ENCODE measurements at regions not wholly inside any gene's neighbourhood (a gene's known extent, or its start where the extent isn't known, plus 50 kb on each side); places are given as distances from the start of the nearest gene placed in this dataset.

DNA sequence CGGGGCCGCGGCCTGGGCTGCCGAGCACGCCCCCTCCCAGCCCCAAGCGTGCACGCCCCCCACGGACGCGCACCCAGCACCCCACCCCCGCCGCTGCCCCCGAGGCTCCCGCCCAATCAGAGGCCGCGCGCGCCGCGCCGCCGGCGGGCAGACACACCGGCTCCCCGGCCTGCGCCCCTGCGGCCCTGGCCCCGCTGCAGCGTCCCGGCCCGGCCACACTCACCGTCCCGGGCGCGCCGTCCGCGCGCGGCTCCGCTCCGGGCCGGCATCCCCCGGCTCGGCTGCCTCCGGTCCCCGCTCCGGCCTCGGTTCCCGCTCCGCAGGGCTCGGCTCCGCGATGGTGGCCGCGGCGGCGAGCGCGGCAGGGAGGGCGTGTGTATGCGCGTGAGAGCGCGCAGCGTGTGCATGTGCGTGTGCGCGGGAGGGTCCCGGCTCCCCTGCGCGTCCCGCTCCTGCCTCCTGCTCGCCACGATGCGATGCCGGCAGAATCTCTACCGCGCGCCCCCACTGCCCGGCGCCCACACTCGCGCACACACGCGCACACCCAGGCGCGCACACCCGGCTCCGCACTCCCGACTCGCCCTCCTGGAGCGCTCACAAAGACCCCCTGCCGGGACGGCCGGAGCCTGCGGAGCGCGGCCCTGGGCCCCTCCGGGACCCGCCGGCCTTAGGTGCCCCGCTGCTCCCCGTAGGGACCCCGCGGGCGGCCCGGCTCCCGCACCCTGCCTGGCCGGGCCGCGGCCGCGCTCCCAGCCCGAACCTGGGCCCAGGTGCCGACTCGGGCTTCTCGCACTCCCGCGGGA, 186.5 kb upstream of the LINGO1 start:
- Histone ChIP-seq H3K9me3 (ENCODE audit: control insufficient read depth in 4 of 4, insufficient read depth in 3 of 4, low read length in 3 of 4) (peaks cover 0 to 2% (median 0%) of the 10 kb centered on the region in 4 donors), H3K9ac (ENCODE audit: insufficient read depth in 1 of 2, low read length in 2 of 2) (no peak overlapping the region), H3K4me1 (ENCODE audit: control insufficient read depth in 5 of 5, insufficient read depth in 5 of 5, low read length in 5 of 5) (peaks cover 0 to 13% (median 0%) of the 10 kb centered on the region in 5 donors), H3K36me3 (ENCODE audit: control insufficient read depth in 4 of 4, insufficient read depth in 4 of 4, low read length in 4 of 4) (no peaks in the 10 kb centered on the region), H3K27ac (ENCODE audit: low read depth in 1 of 2, low read length in 1 of 2) (no peak overlapping the region), H3K4me3 (no peak overlapping the region), H3K27me3 (ENCODE audit: control insufficient read depth in 3 of 3, insufficient read depth in 3 of 3, low read length in 2 of 3) (peaks cover 18 to 28% (median 28%) of the 10 kb centered on the region in 3 donors)
- 0 to 1% methylated on average over 64 to 120 of the region's 120 CpGs for WGBS, 2 donors
- ATAC-seq (ENCODE audit: insufficient read depth, low FRiP score) (no peak), DNase-seq (peak in 1 of 3 donors; percentile 54)
- TF ChIP-seq, protein P1, sequence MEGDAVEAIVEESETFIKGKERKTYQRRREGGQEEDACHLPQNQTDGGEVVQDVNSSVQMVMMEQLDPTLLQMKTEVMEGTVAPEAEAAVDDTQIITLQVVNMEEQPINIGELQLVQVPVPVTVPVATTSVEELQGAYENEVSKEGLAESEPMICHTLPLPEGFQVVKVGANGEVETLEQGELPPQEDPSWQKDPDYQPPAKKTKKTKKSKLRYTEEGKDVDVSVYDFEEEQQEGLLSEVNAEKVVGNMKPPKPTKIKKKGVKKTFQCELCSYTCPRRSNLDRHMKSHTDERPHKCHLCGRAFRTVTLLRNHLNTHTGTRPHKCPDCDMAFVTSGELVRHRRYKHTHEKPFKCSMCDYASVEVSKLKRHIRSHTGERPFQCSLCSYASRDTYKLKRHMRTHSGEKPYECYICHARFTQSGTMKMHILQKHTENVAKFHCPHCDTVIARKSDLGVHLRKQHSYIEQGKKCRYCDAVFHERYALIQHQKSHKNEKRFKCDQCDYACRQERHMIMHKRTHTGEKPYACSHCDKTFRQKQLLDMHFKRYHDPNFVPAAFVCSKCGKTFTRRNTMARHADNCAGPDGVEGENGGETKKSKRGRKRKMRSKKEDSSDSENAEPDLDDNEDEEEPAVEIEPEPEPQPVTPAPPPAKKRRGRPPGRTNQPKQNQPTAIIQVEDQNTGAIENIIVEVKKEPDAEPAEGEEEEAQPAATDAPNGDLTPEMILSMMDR (IDR thresholded peaks at IDR 0.05; ENCODE audit: control extremely low read depth, extremely low read depth), result no peak

DNA sequence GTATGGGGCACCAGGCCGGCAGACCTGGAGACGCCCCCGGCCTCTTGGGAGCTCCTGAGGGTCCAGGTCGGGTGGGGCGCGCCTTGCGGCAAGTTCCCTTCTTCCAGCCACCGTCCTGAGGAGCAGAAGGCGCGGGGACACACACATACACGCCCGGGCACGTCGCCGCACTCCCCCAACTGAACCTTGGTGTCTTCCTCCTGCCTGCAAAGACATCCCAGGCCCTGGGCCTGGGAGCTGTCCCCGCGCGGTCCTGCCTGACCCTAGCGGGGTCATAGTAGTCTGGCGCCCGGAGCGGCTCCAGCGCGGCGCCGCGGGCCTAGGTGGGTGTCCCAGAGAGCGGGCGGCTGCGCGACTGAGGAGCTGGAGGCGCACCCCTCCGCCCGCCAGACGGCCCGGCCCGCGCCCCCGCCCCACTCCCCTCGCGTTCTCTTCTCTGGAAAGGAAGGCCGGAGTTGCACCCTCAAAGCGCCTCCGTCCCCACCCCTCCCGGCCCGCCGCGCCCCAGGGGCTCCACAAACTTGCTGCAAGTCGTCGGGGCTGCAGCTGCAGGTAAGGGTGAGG, 185.9 kb upstream of the LINGO1 start:
- Histone ChIP-seq H3K36me3 (ENCODE audit: control insufficient read depth in 4 of 4, insufficient read depth in 4 of 4, low read length in 4 of 4) (no peaks in the 10 kb centered on the region), H3K27me3 (ENCODE audit: control insufficient read depth in 3 of 3, insufficient read depth in 3 of 3, low read length in 2 of 3) (peaks cover 18 to 28% (median 28%) of the 10 kb centered on the region in 3 donors), H3K9me3 (ENCODE audit: control insufficient read depth in 4 of 4, insufficient read depth in 3 of 4, low read length in 3 of 4) (peaks cover 0 to 2% (median 0%) of the 10 kb centered on the region in 4 donors), H3K27ac (ENCODE audit: low read depth in 1 of 2, low read length in 1 of 2) (no peak overlapping the region), H3K4me1 (ENCODE audit: control insufficient read depth in 5 of 5, insufficient read depth in 5 of 5, low read length in 5 of 5) (peaks cover 0 to 13% (median 0%) of the 10 kb centered on the region in 5 donors), H3K4me3 (no peak overlapping the region), H3K9ac (ENCODE audit: insufficient read depth in 1 of 2, low read length in 2 of 2) (no peak overlapping the region)
- TF ChIP-seq, protein P1 (IDR thresholded peaks at IDR 0.05; ENCODE audit: control extremely low read depth, extremely low read depth), result no peak
- ATAC-seq (ENCODE audit: insufficient read depth, low FRiP score) (no peak), DNase-seq (no peak)
- 10 to 18% methylated on average over 33 to 50 of the region's 50 CpGs for WGBS, 2 donors

DNA sequence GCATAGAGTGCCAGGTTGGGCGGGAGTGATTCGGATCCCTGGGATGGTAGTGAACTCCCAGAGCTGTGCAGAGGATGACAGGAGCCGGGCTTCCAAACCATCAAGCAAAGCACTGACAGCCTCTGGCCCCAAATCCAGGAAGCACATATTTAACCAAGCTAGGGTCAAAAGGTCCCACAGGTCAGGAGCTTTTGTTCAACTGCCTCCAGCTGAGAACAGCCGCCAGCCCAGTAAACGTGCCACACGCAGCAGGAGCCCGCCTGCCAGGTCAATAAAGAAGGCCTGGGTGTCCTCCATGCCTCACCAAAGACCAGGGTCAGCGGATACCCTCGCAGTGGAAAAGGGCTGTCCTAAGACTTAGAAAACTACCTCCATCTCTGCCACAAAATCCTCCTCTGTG, 184.7 kb upstream of the LINGO1 start:
- peaks cover 0 to 2% (median 0%) of the 10 kb centered on the region in 4 donors for H3K9me3 ChIP-seq (ENCODE audit: control insufficient read depth in 4 of 4, insufficient read depth in 3 of 4, low read length in 3 of 4)
- H3K36me3 ChIP-seq (ENCODE audit: control insufficient read depth in 4 of 4, insufficient read depth in 4 of 4, low read length in 4 of 4), result no peaks in the 10 kb centered on the region
- WGBS, 2 donors, result 83 to 89% methylated on average over 9 of the region's 9 CpGs

More for the DNA sequence above, 184.7 kb upstream of the LINGO1 start:
- peaks cover 18 to 28% (median 28%) of the 10 kb centered on the region in 3 donors for H3K27me3 ChIP-seq (ENCODE audit: control insufficient read depth in 3 of 3, insufficient read depth in 3 of 3, low read length in 2 of 3)
- DNase-seq, result no peak
- no peak overlapping the region for H3K4me3 ChIP-seq
- H3K27ac ChIP-seq (ENCODE audit: low read depth in 1 of 2, low read length in 1 of 2), result no peak overlapping the region
- ATAC-seq (ENCODE audit: insufficient read depth, low FRiP score), result no peak
- no peak overlapping the region for H3K9ac ChIP-seq (ENCODE audit: insufficient read depth in 1 of 2, low read length in 2 of 2)
- H3K4me1 ChIP-seq (ENCODE audit: control insufficient read depth in 5 of 5, insufficient read depth in 5 of 5, low read length in 5 of 5), result peaks cover 0 to 13% (median 0%) of the 10 kb centered on the region in 5 donors
- TF ChIP-seq, protein P1 (IDR thresholded peaks at IDR 0.05; ENCODE audit: control extremely low read depth, extremely low read depth), result no peak
